Upper lobe of right lung (tissue), 1 donor: ENCODE measurements at regions not wholly inside any gene's neighbourhood (a gene's known extent, or its start where the extent isn't known, plus 50 kb on each side); places are given as distances from the start of the nearest gene placed in this dataset.

ENCODE experiments used
- ATAC-seq: fragments of 200-7000 bp; cut with Tn5 transposase; one replicate; pipeline ENCODE4 v1.9.1; 2020; ENCODE audit warnings: mild to moderate bottlenecking, moderate library complexity
- DNase-seq: peaks from one replicate; pipeline ENCODE4 v3.0.0-alpha.2; 2020
- H3K27ac ChIP-seq: fragments of 200-600 bp; one replicate; pipeline ENCODE4 v1.8.0; 2022
- H3K27me3 ChIP-seq: fragments of 200-600 bp; one replicate; pipeline ENCODE4 v1.8.0; 2022; ENCODE audit warnings: mild to moderate bottlenecking
- H3K36me3 ChIP-seq: fragments of 200-600 bp; one replicate; pipeline ENCODE4 v1.8.0; 2022
- H3K4me1 ChIP-seq: fragments of 200-600 bp; one replicate; pipeline ENCODE4 v1.8.0; 2022
- H3K4me3 ChIP-seq: fragments of 200-600 bp; one replicate; pipeline ENCODE4 v1.8.0; 2022; ENCODE audit warnings: mild to moderate bottlenecking
- H3K9me3 ChIP-seq: fragments of 200-600 bp; one replicate; pipeline ENCODE4 v1.8.0; 2022
- intact Hi-C: fragments of 100-400 bp; cut with DNase I; formaldehyde crosslinking; loops from one replicate; pipeline ENCODE4 v1.11.0; 2022
- TF ChIP-seq, protein P1 (sequence below): fragments of 200-600 bp; IDR thresholded peaks from one replicate; pipeline ENCODE4 v1.8.0; 2022; ENCODE audit warnings: antibody characterized with exemption
- donor health status: DM: no; HTN: yes; CAD: no; lungs with severe emphysema.

DNA sequence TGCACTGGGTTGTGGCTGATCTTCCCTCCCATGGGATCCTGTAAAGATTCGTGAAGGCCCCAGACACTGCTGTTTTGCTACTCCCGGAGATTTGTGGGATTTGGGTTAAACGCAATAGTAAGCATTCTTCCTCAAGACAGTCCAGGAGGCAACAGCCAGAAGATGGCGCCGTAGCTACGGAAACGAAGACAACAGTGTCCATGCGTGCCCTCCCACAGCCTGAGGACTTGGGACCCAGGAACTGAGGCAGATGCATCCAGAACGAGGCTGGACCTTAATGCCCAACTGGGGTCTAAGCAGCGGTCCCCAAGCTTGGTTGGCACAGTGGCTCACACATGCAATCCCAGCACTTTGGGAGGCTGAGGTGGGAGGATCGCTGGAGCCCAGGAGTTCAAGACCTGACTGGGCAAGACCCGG lies 57.6 kb upstream of the ZNF507 start:
- peak; percentile 68 for DNase-seq
- intact Hi-C loops = no loop called here
- Histone ChIP-seq H3K4me3 (no peak overlapping the region), H3K27ac (no peak overlapping the region), H3K27me3 (no peaks in the 10 kb centered on the region), H3K4me1 (peaks cover 3% of the 10 kb centered on the region), H3K9me3 (no peaks in the 10 kb centered on the region), H3K36me3 (no peaks in the 10 kb centered on the region)
- ATAC-seq = peak; percentile 72
- TF ChIP-seq, protein P1, sequence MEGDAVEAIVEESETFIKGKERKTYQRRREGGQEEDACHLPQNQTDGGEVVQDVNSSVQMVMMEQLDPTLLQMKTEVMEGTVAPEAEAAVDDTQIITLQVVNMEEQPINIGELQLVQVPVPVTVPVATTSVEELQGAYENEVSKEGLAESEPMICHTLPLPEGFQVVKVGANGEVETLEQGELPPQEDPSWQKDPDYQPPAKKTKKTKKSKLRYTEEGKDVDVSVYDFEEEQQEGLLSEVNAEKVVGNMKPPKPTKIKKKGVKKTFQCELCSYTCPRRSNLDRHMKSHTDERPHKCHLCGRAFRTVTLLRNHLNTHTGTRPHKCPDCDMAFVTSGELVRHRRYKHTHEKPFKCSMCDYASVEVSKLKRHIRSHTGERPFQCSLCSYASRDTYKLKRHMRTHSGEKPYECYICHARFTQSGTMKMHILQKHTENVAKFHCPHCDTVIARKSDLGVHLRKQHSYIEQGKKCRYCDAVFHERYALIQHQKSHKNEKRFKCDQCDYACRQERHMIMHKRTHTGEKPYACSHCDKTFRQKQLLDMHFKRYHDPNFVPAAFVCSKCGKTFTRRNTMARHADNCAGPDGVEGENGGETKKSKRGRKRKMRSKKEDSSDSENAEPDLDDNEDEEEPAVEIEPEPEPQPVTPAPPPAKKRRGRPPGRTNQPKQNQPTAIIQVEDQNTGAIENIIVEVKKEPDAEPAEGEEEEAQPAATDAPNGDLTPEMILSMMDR = peak; percentile 29

DNA sequence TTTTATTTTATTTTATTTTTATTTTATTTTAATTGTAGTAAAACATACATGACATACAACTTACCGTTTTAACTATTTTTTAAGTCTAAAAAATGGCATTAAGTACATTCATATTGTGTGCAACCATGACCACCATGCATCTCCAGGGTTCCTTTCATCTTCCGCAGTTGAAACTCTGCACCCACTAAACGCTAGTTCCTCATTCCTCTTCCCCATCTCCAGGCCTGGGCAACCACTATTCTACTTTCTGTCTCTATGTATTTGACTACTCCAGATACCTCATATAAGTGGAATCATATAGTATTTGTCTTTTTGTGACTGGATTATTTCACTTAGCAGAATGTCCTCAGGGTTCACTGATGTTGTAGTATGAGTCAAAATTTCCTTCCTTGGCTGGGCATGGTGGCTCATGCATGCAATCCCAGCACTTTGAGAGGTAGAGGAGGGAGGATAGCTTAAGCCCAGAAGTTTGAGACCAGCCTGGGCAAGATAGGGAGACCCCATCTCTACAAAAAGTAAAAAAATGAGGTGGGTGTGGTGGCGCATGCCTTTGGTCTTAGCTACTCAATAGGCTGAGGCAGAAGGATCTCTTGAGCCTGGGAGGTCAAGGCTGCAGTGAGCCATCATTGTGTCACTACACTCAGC lies 55.7 kb upstream of the ZNF507 start:
- H3K4me1 ChIP-seq = peaks cover 3% of the 10 kb centered on the region
- no peak overlapping the region for H3K27ac ChIP-seq
- no peaks in the 10 kb centered on the region for H3K36me3 ChIP-seq
- no peaks in the 10 kb centered on the region for H3K27me3 ChIP-seq
- intact Hi-C loops = no loop called here
- TF ChIP-seq, protein P1 = no peak
- DNase-seq (no peak), ATAC-seq (peak; percentile 36)
- H3K4me3 ChIP-seq = no peak overlapping the region
- H3K9me3 ChIP-seq = no peaks in the 10 kb centered on the region

DNA sequence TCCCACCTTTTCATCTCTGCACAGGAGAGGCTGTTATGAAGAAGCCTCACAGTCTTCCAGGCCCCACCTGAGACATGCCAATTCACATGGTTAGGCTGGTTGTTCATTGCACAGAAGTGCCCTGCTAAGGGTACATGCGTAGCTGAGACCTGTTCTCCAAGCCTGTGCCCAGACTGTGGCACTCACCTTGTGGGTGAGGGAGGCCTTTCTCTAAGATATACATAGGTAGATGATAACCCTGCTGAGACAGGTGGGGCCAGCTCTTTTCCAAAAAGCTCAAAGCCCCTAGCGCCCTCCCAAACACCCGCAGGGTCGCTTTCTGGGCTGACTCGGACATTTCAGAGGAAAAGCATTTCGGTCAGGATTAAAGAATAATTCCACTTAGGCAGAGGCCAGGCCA lies 53.5 kb upstream of the ZNF507 start:
- Histone ChIP-seq H3K27ac (no peak overlapping the region), H3K4me3 (no peak overlapping the region), H3K36me3 (no peaks in the 10 kb centered on the region), H3K27me3 (no peaks in the 10 kb centered on the region), H3K9me3 (no peaks in the 10 kb centered on the region), H3K4me1 (peaks cover 3% of the 10 kb centered on the region)
- TF ChIP-seq, protein P1 = no peak
- intact Hi-C loops = no loop called here
- DNase-seq (no peak), ATAC-seq (no peak)

DNA sequence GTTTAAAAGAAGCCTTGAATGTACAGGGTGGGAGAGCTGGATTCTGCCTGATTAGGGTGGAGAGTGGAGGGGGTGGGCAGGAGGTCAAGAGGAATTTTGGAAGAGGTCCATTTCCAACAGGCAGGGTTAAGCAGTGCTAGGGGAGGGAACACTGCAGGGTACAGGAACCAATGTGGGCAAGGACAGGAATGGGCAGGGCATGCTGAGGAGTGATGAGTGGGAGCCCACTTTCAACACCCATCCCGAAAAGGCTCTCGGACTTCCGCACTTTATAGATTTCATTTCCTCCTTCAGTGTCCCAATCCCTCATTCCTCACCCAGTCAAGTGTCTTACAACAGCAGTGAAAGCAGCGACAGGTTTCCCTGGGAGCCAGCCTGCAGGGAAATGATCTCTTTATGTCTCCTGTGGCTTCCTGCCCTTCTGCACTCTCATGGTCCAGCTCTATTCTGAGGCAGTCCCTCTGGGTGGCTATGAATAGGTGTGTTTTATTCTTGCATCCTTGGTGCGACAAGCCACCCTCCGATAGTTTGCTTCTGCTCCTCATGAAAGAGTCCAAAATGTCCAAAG lies 50.5 kb upstream of the ZNF507 start:
- Histone ChIP-seq H3K4me3 (no peak overlapping the region), H3K4me1 (no peaks in the 10 kb centered on the region), H3K27ac (no peak overlapping the region), H3K36me3 (no peaks in the 10 kb centered on the region), H3K9me3 (no peaks in the 10 kb centered on the region), H3K27me3 (no peaks in the 10 kb centered on the region)
- ATAC-seq = peak; percentile 90
- TF ChIP-seq, protein P1 = no peak
- intact Hi-C loops = no loop called here
- no peak for DNase-seq
